ENCODE measurements at regions not wholly inside any gene's neighbourhood (a gene's known extent, or its start where the extent isn't known, plus 50 kb on each side); places are given as distances from the start of the nearest gene placed in this dataset.

- TF ChIP-seq, protein P1, sequence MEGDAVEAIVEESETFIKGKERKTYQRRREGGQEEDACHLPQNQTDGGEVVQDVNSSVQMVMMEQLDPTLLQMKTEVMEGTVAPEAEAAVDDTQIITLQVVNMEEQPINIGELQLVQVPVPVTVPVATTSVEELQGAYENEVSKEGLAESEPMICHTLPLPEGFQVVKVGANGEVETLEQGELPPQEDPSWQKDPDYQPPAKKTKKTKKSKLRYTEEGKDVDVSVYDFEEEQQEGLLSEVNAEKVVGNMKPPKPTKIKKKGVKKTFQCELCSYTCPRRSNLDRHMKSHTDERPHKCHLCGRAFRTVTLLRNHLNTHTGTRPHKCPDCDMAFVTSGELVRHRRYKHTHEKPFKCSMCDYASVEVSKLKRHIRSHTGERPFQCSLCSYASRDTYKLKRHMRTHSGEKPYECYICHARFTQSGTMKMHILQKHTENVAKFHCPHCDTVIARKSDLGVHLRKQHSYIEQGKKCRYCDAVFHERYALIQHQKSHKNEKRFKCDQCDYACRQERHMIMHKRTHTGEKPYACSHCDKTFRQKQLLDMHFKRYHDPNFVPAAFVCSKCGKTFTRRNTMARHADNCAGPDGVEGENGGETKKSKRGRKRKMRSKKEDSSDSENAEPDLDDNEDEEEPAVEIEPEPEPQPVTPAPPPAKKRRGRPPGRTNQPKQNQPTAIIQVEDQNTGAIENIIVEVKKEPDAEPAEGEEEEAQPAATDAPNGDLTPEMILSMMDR (IDR thresholded peaks at IDR 0.05), result no peak
- no peak for TF ChIP-seq EZH2 (IDR thresholded peaks at IDR 0.05; ENCODE audit: borderline replicate concordance, insufficient read depth, low read depth, low read length, poor library complexity, severe bottlenecking)
Observed at GRCh38 chr10:100621360-100622205, 85.8 kb downstream of the HIF1AN start.
